ENCODE measurements at regions not wholly inside any gene's neighbourhood (a gene's known extent, or its start where the extent isn't known, plus 50 kb on each side); places are given as distances from the start of the nearest gene placed in this dataset.

- no peak for DNase-seq (ENCODE audit: low read depth in 2 of 2)
- TF ChIP-seq CTCF (IDR thresholded peaks at IDR 0.05; ENCODE audit: low read depth, low read length) = no peak
- no peak overlapping the region for H3K4me3 ChIP-seq (replicated peaks in 1 of 2; ENCODE audit: low read depth in 2 of 2, low read length in 2 of 2)
Observed at GRCh38 chr2:228334180-228334579, 152.7 kb upstream of the SPHKAP start.

- no peak for DNase-seq (ENCODE audit: low read depth in 2 of 2)
- no peak overlapping the region for H3K4me3 ChIP-seq (replicated peaks in 1 of 2; ENCODE audit: low read depth in 2 of 2, low read length in 2 of 2)
- no peak for TF ChIP-seq CTCF (IDR thresholded peaks at IDR 0.05; ENCODE audit: low read depth, low read length)
Observed at GRCh38 chr2:228329282-228329681, 147.8 kb upstream of the SPHKAP start.

- no peak overlapping the region for H3K4me3 ChIP-seq (replicated peaks in 1 of 2; ENCODE audit: low read depth in 2 of 2, low read length in 2 of 2)
- DNase-seq (ENCODE audit: low read depth in 2 of 2) = no peak
- TF ChIP-seq CTCF (IDR thresholded peaks at IDR 0.05; ENCODE audit: low read depth, low read length) = no peak
Observed at GRCh38 chr2:228321015-228321414, 139.5 kb upstream of the SPHKAP start.

- H3K4me3 ChIP-seq (replicated peaks in 1 of 2; ENCODE audit: low read depth in 2 of 2, low read length in 2 of 2) = no peak overlapping the region
- TF ChIP-seq CTCF (IDR thresholded peaks at IDR 0.05; ENCODE audit: low read depth, low read length) = peak; percentile 55
- peak; percentile 20 to 55 for DNase-seq (ENCODE audit: low read depth in 2 of 2)
Observed at GRCh38 chr2:228318218-228318617, 136.7 kb upstream of the SPHKAP start.

GRCh38 chr2:228312172-228312571 is 130.7 kb upstream of the SPHKAP start:
- TF ChIP-seq CTCF (IDR thresholded peaks at IDR 0.05; ENCODE audit: low read depth, low read length) = no peak
- no peak overlapping the region for H3K4me3 ChIP-seq (replicated peaks in 1 of 2; ENCODE audit: low read depth in 2 of 2, low read length in 2 of 2)
- DNase-seq (ENCODE audit: low read depth in 2 of 2) = no peak

GRCh38 chr2:228303960-228304359 is 122.5 kb upstream of the SPHKAP start:
- H3K4me3 ChIP-seq (replicated peaks in 1 of 2; ENCODE audit: low read depth in 2 of 2, low read length in 2 of 2) = no peak overlapping the region
- DNase-seq (ENCODE audit: low read depth in 2 of 2) = no peak
- no peak for TF ChIP-seq CTCF (IDR thresholded peaks at IDR 0.05; ENCODE audit: low read depth, low read length)

GRCh38 chr2:228283491-228284171 is 102.1 kb upstream of the SPHKAP start:
- H3K4me3 ChIP-seq (replicated peaks in 1 of 2; ENCODE audit: low read depth in 2 of 2, low read length in 2 of 2) = no peak overlapping the region
- DNase-seq (ENCODE audit: low read depth in 2 of 2) = no peak
- TF ChIP-seq CTCF (IDR thresholded peaks at IDR 0.05; ENCODE audit: low read depth, low read length) = no peak
